ENCODE measurements at regions not wholly inside any gene's neighbourhood (a gene's known extent, or its start where the extent isn't known, plus 50 kb on each side); places are given as distances from the start of the nearest gene placed in this dataset.

DNA sequence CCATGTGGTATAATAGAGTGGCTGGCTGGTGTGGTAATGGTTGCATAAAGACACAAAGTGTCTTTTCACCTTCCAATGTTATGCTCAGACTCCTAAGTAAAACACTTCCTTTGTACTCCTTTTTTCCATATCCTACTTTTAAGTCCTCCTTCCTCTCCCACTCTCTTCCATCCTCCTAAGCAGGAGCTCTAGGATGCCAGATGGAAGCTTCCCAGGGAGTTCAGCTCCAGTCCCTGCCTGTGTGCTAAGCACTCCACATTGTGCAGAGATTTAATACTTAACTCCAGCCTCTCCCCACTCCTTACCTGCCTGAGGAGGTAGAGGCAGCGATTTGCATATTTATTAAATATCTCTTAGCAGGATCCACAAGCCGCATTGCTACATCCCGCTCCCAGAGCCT, 60.5 kb upstream of the IGSF21 start:
- TF ChIP-seq EZH2 (IDR thresholded peaks at IDR 0.05) (no peak), POLR2AphosphoS5 (IDR thresholded peaks at IDR 0.05; ENCODE audit: borderline replicate concordance, low read depth, low read length) (no peak)
